T47D (cell line): ENCODE measurements at regions not wholly inside any gene's neighbourhood (a gene's known extent, or its start where the extent isn't known, plus 50 kb on each side); places are given as distances from the start of the nearest gene placed in this dataset.
"Not testable (repeated sequence)": the region's sequence is repeated elsewhere in the genome, so short reads cannot be mapped to it uniquely, and the experiment has no call there.

Experiments used
- DNase-seq, 2 experiments: peaks; one replicate each; pipeline versions ENCODE4 v3.0.0 to v3.0.0-alpha.2; 2011 to 2012; ENCODE audit warnings: low read depth in 1 of 2, low spot score in 1 of 2
- JUND ChIP-seq: IDR thresholded peaks from 2 replicates; pipeline ENCODE4 v1.6.1; 2012; ENCODE audit warnings: low read depth
- in situ Hi-C: cut with HindIII; loops from 2 replicates; pipeline ENCODE4 v1.10.0; 2016; ENCODE audit warnings: low sequenced_read_pairs, low pct_unique_long_range_greater_than_20kb

DNA sequence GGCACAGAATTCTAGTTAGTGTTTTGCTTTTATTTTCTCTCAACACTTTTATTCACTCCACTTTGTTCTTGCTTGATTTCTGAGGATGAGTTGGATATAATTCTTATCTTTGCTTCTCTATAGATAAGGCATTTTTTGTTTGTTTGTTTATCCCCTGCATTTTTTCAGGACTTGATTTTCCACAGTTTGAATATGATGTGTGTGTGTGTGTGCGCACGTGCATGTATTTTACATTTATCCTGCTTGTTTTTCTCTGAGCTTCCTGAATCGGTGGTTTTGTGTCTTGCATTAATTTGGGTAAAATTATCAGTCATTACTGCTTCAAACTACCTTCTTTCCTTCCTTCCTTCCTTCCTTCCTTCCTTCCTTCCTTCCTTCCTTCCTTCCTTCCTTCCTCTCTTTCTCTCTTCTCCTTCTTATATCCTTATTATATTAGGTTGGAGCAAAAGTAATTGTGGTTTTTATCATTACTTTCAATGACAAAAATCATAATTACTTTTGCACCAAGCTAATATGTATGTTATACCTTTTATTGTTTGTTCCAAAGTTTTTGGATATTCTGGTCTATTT, 679.9 kb upstream of the RAG2 start:
- TF ChIP-seq JUND, result no peak
- no peak for DNase-seq
- in situ Hi-C loops, result no loop called here

DNA sequence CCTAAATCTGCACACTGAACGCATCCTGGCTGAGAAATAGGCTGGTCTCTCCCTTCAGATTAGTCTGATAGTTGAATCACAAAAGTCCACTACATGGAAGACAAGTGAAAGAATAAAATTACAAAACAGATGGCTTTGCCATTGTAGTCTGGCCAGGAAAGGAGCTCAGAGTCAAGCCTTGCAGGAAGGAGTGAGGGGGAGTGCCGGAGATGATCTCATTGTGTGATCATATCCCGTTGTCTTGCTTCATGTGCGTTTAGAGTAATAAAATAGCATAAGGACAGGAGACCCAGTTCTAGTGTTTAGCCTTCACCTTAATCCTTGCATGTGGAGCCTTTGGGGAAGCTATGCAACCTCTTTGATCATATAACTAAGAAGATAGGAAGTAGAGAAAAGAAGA, 666.7 kb upstream of the RAG2 start:
- no peak for TF ChIP-seq JUND
- in situ Hi-C loops, result no loop called here
- no peak for DNase-seq

DNA sequence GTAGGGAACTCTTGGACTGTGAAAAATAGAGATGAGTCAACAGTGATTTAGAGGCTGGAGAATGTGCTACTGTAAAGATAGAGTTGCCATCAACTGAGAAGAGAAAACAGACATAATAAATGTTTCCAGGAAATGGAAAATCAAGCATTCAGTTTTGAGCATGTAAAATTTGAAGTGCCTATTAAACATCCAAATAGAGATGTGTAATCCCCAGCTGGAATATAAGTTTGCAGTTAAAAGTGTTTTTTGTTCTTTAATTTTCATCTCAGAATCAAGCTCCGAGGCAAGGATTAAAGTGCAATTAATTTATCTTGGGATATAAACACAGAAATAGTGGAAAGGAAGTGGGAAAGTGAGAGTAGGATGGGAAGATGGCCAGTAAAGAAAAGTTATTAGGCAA, 666.0 kb upstream of the RAG2 start:
- no peak for TF ChIP-seq JUND
- no peak for DNase-seq
- in situ Hi-C loops, result no loop called here

DNA sequence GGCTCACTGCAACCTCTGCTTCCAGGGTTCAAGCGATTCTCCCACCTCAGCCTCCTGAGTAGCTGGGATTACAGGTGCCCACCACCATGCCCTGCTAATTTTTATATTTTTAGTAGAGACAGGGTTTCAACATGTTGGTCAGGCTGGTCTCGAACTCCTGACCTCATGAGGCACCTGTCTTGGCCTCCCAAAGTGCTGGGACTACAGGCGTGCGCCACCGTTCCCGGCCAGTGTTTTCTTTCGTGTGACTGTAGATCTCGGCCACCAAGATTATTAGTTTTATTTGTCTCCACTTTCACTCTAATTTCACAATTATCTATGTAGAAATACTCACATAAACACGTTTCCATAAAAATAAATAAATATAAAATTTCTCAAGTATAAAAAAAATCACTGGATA, 665.4 kb upstream of the RAG2 start:
- in situ Hi-C loops, DNase-seq: not testable (repeated sequence)

DNA sequence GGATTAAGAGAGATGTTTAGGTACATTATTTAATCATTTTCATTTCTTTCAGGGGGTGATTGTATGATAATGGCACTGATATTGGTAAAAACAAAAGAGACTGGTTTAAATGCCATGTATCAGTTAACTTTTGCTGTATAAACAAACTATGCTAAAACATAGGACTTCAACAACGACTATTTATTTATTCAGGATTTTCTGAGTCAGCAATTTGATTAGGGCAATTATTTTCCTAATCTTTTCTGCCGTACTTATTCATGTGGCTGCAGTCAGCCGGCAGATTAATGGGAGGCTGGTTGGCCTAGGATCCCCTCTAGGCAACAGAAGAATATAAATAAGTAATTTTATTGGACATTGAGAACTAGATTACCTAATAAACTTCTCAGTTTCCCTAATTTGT, 661.7 kb upstream of the RAG2 start:
- no peak for TF ChIP-seq JUND
- no peak for DNase-seq
- in situ Hi-C loops, result no loop called here

DNA sequence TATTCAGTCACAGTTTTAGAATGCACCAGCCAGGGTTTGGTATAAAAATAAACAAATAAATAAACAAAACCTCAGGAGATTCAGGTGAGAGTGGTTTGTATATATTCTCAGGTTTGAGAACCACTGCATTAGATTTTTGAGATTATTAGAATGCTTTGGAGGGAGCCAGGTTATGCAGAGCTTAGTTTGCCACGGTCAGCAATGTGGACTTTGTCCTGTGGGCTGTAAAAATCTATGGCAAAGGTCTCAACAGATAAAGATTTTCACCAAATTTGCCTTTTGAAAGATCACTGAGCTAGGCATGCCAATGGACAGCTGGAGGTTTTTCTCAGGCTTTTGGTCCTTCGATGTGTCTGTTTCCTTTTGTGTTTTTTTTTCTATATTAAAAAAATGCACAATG, 650.1 kb upstream of the RAG2 start:
- no peak for DNase-seq
- TF ChIP-seq JUND, result no peak
- in situ Hi-C loops, result no loop called here

DNA sequence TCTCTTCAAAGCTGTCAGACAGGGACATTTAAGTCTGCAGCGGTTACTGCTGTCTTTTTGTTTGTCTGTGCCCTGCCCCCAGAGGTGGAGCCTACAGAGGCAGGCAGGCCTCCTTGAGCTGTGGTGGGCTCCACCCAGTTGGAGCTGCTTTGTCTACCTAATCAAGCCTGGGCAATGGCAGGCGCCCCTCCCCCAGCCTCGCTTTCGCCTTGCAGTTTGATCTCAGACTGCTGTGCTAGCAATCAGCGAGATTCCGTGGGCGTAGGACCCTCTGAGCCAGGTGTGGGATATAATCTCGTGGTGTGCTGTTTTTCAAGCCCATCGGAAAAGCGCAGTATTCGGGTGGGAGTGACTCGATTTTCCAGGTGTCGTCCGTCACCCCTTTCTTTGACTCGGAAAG, 648.1 kb upstream of the RAG2 start:
- DNase-seq, in situ Hi-C loops: not testable (repeated sequence)

DNA sequence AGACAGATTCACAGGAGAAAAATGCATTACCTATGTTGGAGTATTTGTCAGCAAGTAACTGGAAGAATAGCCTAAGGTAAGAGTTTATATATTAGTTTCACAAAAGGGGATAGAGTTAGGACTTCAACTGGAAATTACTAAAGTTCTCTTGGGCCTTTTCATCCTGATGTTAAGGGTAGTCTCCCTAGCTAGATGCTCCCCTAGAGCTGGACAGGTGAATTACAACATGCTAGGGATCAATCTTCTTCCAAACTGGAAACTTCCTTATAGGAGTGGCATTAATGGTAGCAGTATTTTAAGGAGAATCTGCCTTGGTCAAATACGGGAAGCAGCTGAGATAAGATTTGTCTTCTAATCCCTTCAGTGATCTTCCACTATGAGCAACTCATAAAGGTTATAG, 632.8 kb upstream of the RAG2 start:
- in situ Hi-C loops, result no loop called here
- peak in 1 of 2 experiments; percentile 35 for DNase-seq

DNA sequence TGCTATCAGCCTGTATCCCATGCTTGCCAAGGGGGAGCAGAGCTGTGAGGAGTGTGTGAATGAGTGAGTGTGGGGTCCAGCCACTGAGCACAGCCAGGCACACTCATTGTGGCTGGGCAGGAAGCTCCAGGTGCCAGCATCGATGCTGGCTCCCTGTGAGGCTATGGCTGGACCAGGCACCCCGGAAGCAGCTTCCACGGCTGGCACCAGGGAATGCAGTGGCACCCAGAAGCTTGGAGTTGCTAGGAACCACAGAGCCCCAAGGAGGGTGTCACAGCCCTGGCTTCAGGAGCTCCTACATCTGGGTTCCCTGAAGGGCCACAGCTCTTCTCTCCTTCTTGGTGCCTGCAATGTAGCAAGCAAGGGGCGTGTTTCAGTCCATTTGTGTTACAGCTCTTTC, 625.9 kb upstream of the RAG2 start:
- in situ Hi-C loops, result no loop called here
- TF ChIP-seq JUND, result no peak
- no peak for DNase-seq

More for the DNA sequence above, 632.8 kb upstream of the RAG2 start:
- TF ChIP-seq JUND, result no peak

DNA sequence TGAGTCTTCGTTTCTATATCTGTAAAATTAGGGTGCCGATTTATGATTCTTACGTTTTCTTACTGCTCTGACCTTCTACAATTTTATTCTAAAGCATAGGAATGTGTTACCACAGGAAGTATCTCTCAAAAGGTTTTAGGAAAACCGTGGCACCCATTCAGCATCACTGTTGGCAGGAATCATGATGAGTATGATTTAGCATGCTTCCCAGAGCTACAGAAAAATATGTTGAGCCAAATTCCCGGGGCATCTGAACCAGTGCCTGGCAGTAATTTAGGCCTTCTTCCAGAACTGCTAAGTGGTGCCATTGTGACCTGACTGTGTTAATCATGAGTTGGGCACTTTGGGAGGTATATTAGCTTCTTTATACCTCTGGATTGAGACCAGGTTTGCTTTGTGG, 605.0 kb upstream of the RAG2 start:
- no peak for TF ChIP-seq JUND
- in situ Hi-C loops, result no loop called here
- no peak for DNase-seq

DNA sequence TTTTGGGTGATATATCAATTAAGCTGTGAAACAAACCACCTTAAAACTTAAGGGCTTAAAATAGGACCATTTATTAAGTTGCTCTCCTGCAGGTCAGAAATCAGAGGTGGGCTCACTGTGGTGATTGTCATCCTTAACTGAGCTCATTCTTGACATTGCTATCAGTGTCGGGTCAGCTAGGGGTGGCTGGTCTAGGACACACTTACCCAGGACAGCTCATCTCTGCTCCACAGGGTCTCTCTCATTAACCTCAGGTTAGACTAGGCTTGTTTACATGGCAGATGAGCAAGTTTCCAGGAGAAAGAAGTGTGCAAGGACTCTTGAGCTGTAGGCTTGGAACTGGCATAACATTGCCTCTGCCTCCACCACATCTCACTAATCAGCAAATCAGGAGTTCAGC, 601.0 kb upstream of the RAG2 start:
- in situ Hi-C loops, result no loop called here
- DNase-seq, result no peak
- TF ChIP-seq JUND, result no peak

DNA sequence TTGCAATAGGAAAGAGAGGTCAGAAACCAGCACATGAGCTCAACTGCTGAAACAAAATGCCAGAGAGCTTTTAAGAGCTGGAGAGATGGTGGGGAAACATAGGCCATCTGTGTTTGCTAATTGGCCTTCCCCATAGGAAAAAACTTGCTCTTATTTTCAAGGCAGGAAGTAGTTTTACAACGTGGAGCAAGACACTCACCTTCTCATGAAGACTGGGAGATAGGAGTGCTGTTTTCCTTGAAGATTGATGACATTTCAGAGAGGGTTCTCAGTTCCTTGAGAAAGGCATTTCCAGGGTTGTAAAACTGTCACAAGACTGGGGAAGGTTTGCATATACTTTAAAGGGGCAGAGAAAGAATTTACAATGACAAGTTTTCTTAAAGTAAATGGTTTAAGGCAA, 586.3 kb upstream of the RAG2 start:
- no peak for TF ChIP-seq JUND
- in situ Hi-C loops, result no loop called here
- DNase-seq, result no peak

DNA sequence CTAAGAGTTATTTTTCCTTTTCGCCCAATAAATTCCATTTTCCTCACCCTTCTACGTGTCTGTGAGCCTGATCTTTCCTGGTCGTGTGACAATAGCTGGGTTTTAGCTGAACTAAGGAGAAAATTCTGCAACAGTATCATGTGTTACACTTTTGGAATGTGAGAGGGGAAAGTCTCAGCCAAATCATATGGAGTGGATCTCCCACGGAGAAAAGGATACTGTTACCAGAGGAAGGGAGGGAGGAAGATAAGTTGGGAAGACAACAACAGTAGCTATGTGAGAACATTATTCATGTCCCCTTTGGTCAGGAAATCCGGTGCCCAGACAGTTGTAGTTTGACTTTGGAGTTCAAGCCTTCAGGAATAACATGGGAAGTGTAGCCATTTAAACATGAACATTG, 584.0 kb upstream of the RAG2 start:
- TF ChIP-seq JUND, result no peak
- DNase-seq, result no peak
- in situ Hi-C loops, result no loop called here

DNA sequence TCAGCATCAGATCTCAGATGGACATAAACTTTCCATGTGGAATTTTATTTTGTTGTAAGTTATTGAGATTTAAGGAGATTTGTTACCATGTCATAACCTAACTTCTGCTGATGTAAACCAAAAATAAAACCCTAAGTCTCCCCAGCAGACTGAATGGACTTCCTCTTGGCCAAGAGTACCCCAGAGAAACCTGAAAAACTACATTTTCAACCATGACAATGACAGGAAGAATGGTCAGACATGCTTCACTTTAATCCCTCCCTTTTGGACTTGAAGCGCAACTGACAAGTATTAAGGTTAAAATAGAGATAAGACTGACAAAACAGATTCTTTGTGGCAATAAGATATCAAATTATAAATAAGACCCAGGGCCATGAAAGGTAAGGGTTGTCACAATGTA, 579.7 kb upstream of the RAG2 start:
- TF ChIP-seq JUND, result no peak
- DNase-seq, result peak in 1 of 2 experiments; percentile 56
- in situ Hi-C loops, result no loop called here
